Gastroesophageal sphincter (tissue), 4 donors: ENCODE measurements at regions not wholly inside any gene's neighbourhood (a gene's known extent, or its start where the extent isn't known, plus 50 kb on each side); places are given as distances from the start of the nearest gene placed in this dataset.

Experiments used
- ATAC-seq: fragments of 150-250 bp; one replicate; pipeline ENCODE4 v1.9.1; 2016; ENCODE audit warnings: mild to moderate bottlenecking, moderate library complexity
- H3K27ac ChIP-seq, 4 donors: fragments of 200-600 bp; sonication (generic) in 3 of 4; 1 replicate in 3 of 4; 2 replicates in 1 of 4; pipeline ENCODE4 v1.5.1; 2016 to 2019
- H3K27me3 ChIP-seq: fragments of 200-600 bp; sonication (generic); one replicate; pipeline ENCODE4 v1.5.1; 2019
- H3K36me3 ChIP-seq, 2 donors: fragments of 200-600 bp; sonication (generic); one replicate each; pipeline ENCODE4 v1.5.1; 2019; ENCODE audit warnings: control low read depth in 1 of 2
- H3K4me1 ChIP-seq, 3 donors: fragments of 200-600 bp; sonication (generic); 1 replicate in 2 of 3; 2 replicates in 1 of 3; pipeline ENCODE4 v1.5.1; 2016 to 2019; ENCODE audit warnings: control low read depth in 2 of 3
- H3K4me3 ChIP-seq, 2 donors: fragments of 200-600 bp; sonication (generic); one replicate each; pipeline ENCODE4 v1.5.1; 2019; ENCODE audit warnings: mild to moderate bottlenecking in 1 of 2, moderate library complexity in 1 of 2
- H3K9me3 ChIP-seq, 3 donors: fragments of 200-600 bp; sonication (generic); one replicate each; pipeline ENCODE4 v1.5.1; 2017 to 2019; ENCODE audit warnings: control low read depth in 2 of 3
- EP300 ChIP-seq: sonication (generic); formaldehyde crosslinking; IDR thresholded peaks from one replicate; pipeline ENCODE4 v1.6.1; 2017; ENCODE audit warnings: antibody characterized with exemption, mild to moderate bottlenecking
- POLR2A ChIP-seq, 2 donors: fragments of 450-650 bp; IDR thresholded peaks; one replicate each; pipeline ENCODE4 v1.6.1; 2017; ENCODE audit warnings: antibody characterized with exemption in 2 of 2, mild to moderate bottlenecking in 2 of 2, moderate library complexity in 1 of 2
- POLR2AphosphoS5 ChIP-seq: sonication (generic); formaldehyde crosslinking; IDR thresholded peaks from one replicate; pipeline ENCODE4 v1.6.1; 2017; ENCODE audit warnings: antibody characterized with exemption
- WGBS, 2 donors: methylation state at CpG; one replicate each; pipeline ENCODE4 v1.1.5; 2018; ENCODE audit warnings: low coverage in 1 of 2; 5-methylcytosine and 5-hydroxymethylcytosine counted together
- TF ChIP-seq, protein P1 (sequence below), 4 experiments: fragments of 200-600 bp in 2 of 4; fragments of 450-650 bp in 2 of 4; sonication (generic) in 1 of 4; IDR thresholded peaks; one replicate each; pipeline ENCODE4 v1.5.1; 2017 to 2019; ENCODE audit warnings: antibody characterized with exemption in 4 of 4, mild to moderate bottlenecking in 2 of 4, moderate library complexity in 2 of 4

DNA sequence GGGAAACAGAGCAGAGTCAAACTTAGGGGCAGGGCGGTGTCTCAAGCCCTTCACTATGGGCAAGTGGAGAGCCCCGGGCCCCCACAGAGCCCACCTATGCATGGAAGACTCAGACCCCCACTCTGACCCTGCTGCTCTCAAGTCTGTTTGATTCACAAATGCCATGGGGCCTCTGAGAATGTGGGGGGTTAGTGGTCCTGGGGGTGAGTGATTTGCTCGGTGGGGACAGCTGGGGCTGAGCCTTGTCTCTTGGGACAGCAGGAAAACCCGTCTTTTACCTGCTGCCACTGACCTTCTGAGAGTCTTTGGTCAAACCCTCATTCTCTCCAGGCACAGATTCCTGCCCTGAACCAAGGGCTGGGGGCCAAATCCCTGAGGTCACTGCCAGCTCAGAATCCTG, 201.0 kb upstream of the RTL1 start:
- no peak overlapping the region for H3K4me3 ChIP-seq
- no peaks in the 10 kb centered on the region for H3K4me1 ChIP-seq
- no peak for ATAC-seq
- H3K36me3 ChIP-seq: no peaks in the 10 kb centered on the region
- 100% methylated on average over 2 of the region's 4 CpGs; no CpG with 5 or more reads in 1 of the 2 donors for WGBS, 2 donors
- peaks cover 10% of the 10 kb centered on the region for H3K27me3 ChIP-seq
- no peak for TF ChIP-seq EP300
- no peak for TF ChIP-seq POLR2A (IDR thresholded peaks at IDR 0.05)
- TF ChIP-seq POLR2AphosphoS5: no peak
- TF ChIP-seq, protein P1, sequence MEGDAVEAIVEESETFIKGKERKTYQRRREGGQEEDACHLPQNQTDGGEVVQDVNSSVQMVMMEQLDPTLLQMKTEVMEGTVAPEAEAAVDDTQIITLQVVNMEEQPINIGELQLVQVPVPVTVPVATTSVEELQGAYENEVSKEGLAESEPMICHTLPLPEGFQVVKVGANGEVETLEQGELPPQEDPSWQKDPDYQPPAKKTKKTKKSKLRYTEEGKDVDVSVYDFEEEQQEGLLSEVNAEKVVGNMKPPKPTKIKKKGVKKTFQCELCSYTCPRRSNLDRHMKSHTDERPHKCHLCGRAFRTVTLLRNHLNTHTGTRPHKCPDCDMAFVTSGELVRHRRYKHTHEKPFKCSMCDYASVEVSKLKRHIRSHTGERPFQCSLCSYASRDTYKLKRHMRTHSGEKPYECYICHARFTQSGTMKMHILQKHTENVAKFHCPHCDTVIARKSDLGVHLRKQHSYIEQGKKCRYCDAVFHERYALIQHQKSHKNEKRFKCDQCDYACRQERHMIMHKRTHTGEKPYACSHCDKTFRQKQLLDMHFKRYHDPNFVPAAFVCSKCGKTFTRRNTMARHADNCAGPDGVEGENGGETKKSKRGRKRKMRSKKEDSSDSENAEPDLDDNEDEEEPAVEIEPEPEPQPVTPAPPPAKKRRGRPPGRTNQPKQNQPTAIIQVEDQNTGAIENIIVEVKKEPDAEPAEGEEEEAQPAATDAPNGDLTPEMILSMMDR (IDR thresholded peaks at IDR 0.05): no peak
- peaks cover 0 to 33% (median 0%) of the 10 kb centered on the region in 3 donors for H3K9me3 ChIP-seq
- H3K27ac ChIP-seq: no peak overlapping the region

DNA sequence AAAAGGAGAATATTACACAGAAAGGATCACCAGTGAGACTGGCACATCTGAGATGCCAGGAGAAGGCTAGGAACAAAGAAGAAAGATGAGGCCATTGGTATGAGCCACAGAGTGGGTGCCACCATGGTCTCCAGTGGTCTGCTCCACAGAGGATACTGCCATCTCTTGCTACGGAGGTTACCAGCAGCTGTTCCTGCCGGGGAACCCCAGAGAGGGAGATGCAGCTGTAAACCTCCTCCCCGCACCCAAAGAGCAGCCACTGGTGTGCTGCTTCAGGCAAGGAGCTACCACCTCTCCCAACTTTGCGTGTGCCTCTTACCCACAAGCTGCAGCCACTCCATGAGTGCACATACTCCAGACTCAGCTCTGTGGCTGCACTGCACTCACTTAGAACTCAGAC, 201.5 kb upstream of the RTL1 start:
- H3K27ac ChIP-seq: no peak overlapping the region
- WGBS, 2 donors: no CpG with 5 or more reads among the region's 4 CpGs
- H3K27me3 ChIP-seq: peaks cover 10% of the 10 kb centered on the region
- H3K36me3 ChIP-seq: no peaks in the 10 kb centered on the region
- no peak overlapping the region for H3K4me3 ChIP-seq
- peaks cover 0 to 27% (median 0%) of the 10 kb centered on the region in 3 donors for H3K9me3 ChIP-seq
- no peaks in the 10 kb centered on the region for H3K4me1 ChIP-seq
- no peak for ATAC-seq
- TF ChIP-seq, protein P1 (IDR thresholded peaks at IDR 0.05): no peak
- TF ChIP-seq POLR2AphosphoS5: no peak
- no peak for TF ChIP-seq POLR2A (IDR thresholded peaks at IDR 0.05)
- no peak for TF ChIP-seq EP300

GRCh38 chr14:101108579-101109346, 205.2 kb upstream of the RTL1 start:
- Histone ChIP-seq H3K27ac (no peak overlapping the region), H3K4me1 (no peaks in the 10 kb centered on the region), H3K9me3 (peaks cover 0 to 13% (median 0%) of the 10 kb centered on the region in 3 donors), H3K27me3 (peaks cover 2% of the 10 kb centered on the region), H3K36me3 (no peaks in the 10 kb centered on the region), H3K4me3 (no peak overlapping the region)
- no peak for TF ChIP-seq EP300
- TF ChIP-seq POLR2A (IDR thresholded peaks at IDR 0.05): no peak
- TF ChIP-seq POLR2AphosphoS5: no peak
- TF ChIP-seq, protein P1 (IDR thresholded peaks at IDR 0.05): no peak
- 91 to 100% methylated on average over 1 to 4 of the region's 16 CpGs for WGBS, 2 donors
- no peak for ATAC-seq

- H3K9me3 ChIP-seq: peaks cover 0 to 13% (median 0%) of the 10 kb centered on the region in 3 donors
- 50 to 100% methylated on average over 2 to 3 of the region's 8 CpGs for WGBS, 2 donors
- H3K27ac ChIP-seq: no peak overlapping the region
- H3K4me3 ChIP-seq: no peak overlapping the region
- TF ChIP-seq POLR2AphosphoS5 (no peak), EP300 (no peak), POLR2A (IDR thresholded peaks at IDR 0.05) (no peak)
- TF ChIP-seq, protein P1 (IDR thresholded peaks at IDR 0.05): no peak
- no peaks in the 10 kb centered on the region for H3K36me3 ChIP-seq
- ATAC-seq: no peak
- no peaks in the 10 kb centered on the region for H3K27me3 ChIP-seq
- H3K4me1 ChIP-seq: no peaks in the 10 kb centered on the region
Observed at GRCh38 chr14:101109347-101109638, 205.8 kb upstream of the RTL1 start.
